ENCODE measurements at regions not wholly inside any gene's neighbourhood (a gene's known extent, or its start where the extent isn't known, plus 50 kb on each side); places are given as distances from the start of the nearest gene placed in this dataset.

- TF ChIP-seq ZFP3 (CRISPR knock-in tag; IDR thresholded peaks at IDR 0.05) (no peak), ZNF8 (CRISPR knock-in tag; IDR thresholded peaks at IDR 0.05) (no peak), ZFP30 (CRISPR knock-in tag; IDR thresholded peaks at IDR 0.05) (no peak), CREB5 (CRISPR knock-in tag; IDR thresholded peaks at IDR 0.05; ENCODE audit: low read depth) (no peak), ZNF565 (CRISPR knock-in tag; conservative IDR thresholded peaks at IDR 0.05; ENCODE audit: low read depth) (no peak), PATZ1 (CRISPR knock-in tag; IDR thresholded peaks at IDR 0.05; ENCODE audit: borderline replicate concordance) (no peak), ZNF70 (CRISPR knock-in tag; IDR thresholded peaks at IDR 0.05) (no peak)
These were observed 706.8 kb upstream of the PCDH20 start for GRCh38 chr13:62122434-62122833.
